ENCODE measurements at regions not wholly inside any gene's neighbourhood (a gene's known extent, or its start where the extent isn't known, plus 50 kb on each side); places are given as distances from the start of the nearest gene placed in this dataset.

DNA sequence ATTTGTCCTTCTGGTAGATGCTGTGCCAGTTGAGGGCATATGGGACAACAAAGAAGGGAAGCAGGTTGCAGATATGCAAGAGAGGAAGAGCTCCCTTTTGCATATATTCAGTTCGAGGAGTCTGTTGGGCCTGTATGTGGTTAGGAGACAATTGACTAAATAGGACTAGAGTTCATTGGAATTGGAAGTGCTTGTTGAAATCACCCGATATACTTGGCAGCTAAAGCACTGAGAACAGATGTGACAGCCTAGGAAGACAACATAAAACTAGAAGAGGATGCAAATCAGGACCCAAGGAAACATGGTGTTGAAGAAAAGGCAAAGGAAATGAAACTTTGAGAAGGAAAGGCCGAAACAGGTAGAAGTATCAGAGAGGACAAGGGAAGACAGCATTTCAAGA, 215.2 kb upstream of the P2RY1 start:
- Histone ChIP-seq H3K9me3 (no peaks in the 10 kb centered on the region), H3K4me3 (no peak overlapping the region), H3K36me3 (no peaks in the 10 kb centered on the region), H3K27ac (no peak overlapping the region), H3K27me3 (replicated peaks in 1 of 7) (no peaks in the 10 kb centered on the region), H3K4me1 (no peaks in the 10 kb centered on the region)
- no peak for TF ChIP-seq POLR2A (IDR thresholded peaks at IDR 0.05)
- TF ChIP-seq, protein P1, sequence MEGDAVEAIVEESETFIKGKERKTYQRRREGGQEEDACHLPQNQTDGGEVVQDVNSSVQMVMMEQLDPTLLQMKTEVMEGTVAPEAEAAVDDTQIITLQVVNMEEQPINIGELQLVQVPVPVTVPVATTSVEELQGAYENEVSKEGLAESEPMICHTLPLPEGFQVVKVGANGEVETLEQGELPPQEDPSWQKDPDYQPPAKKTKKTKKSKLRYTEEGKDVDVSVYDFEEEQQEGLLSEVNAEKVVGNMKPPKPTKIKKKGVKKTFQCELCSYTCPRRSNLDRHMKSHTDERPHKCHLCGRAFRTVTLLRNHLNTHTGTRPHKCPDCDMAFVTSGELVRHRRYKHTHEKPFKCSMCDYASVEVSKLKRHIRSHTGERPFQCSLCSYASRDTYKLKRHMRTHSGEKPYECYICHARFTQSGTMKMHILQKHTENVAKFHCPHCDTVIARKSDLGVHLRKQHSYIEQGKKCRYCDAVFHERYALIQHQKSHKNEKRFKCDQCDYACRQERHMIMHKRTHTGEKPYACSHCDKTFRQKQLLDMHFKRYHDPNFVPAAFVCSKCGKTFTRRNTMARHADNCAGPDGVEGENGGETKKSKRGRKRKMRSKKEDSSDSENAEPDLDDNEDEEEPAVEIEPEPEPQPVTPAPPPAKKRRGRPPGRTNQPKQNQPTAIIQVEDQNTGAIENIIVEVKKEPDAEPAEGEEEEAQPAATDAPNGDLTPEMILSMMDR (IDR thresholded peaks at IDR 0.05 in 8 of 11, conservative IDR thresholded peaks at IDR 0.05 in 3 of 11), result no peak
- TF ChIP-seq POLR2AphosphoS5 (IDR thresholded peaks at IDR 0.05), result no peak
- WGBS, 5 donors, result 75 to 92% (median 84%) methylated on average over 3 of the region's 3 CpGs
- intact Hi-C loops (cut with DNase I; ENCODE audit: low total_unique reads), result no loop called here
- no peak for DNase-seq

DNA sequence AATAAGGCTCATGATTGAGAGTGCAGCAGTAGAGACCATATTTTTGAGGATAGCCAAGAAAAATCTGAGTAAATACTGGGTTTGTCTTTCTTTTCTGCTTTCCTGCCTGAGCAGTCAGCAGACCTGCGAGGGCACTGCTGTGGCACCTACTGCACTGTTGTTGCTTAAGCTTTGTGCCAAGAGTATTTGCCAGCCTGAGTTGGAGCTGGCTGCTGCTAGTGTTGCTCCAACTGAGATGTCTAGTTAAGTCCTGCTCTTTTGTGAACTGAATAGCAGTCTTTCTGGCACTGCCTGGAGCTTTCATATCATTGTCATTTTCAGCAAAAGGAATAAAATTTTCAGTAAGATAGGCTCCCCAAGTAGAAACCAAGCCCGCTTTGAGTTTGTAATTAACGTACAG, 214.5 kb upstream of the P2RY1 start:
- no peaks in the 10 kb centered on the region for H3K27me3 ChIP-seq (replicated peaks in 1 of 7)
- H3K36me3 ChIP-seq, result no peaks in the 10 kb centered on the region
- H3K9me3 ChIP-seq, result no peaks in the 10 kb centered on the region
- intact Hi-C loops (cut with DNase I; ENCODE audit: low total_unique reads), result no loop called here
- no peaks in the 10 kb centered on the region for H3K4me1 ChIP-seq
- TF ChIP-seq, protein P1 (IDR thresholded peaks at IDR 0.05 in 8 of 11, conservative IDR thresholded peaks at IDR 0.05 in 3 of 11), result no peak
- TF ChIP-seq POLR2AphosphoS5 (IDR thresholded peaks at IDR 0.05) (no peak), POLR2A (IDR thresholded peaks at IDR 0.05) (no peak)
- no peak for DNase-seq
- no peak overlapping the region for H3K4me3 ChIP-seq
- H3K27ac ChIP-seq, result no peak overlapping the region
- 90 to 94% (median 92%) methylated on average over 3 of the region's 3 CpGs for WGBS, 5 donors

DNA sequence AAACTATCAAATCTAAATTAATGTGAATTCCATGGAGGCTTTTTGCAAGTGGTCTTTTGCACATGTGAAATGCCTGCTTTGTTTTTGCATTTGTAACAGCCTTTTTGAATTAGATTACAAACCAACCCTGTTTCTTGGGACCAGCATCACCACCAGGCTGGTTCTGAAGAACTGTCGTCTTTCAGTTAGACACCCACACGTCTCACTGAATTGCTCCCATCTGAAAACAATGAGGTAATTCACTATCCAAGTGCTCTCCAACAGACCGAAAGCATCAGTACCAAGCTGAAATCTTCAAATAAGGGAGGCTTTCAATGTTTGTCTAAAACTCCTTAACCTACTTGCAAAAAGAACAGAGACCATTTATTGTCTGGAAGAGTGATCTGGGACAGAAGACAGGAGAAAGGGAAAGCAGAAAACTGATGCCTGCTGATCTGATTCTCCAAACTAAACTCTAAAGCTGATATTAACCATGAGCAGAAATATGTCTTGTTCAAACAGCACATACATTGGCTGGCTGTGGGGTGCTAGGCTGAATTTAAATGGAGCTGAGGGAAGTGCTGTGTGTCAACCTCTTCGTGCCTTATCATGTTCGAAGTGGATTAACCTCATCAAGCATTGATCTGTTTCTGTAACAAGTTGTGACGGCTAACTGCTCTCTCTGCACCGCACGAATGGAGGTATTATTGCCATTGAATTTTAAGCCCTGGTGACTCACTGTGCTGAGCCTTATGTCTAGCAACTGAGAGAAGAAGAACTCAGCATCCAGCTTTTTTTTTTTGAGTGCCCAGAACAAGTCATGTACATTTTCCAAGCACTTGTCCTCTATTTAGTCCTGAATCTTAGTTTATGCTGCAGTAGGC, 213.7 kb upstream of the P2RY1 start:
- 76 to 90% (median 85%) methylated on average over 8 of the region's 8 CpGs for WGBS, 5 donors

More for the DNA sequence above, 213.7 kb upstream of the P2RY1 start:
- no peak overlapping the region for H3K27ac ChIP-seq
- no peak overlapping the region for H3K4me3 ChIP-seq
- H3K36me3 ChIP-seq, result no peaks in the 10 kb centered on the region
- no peak for DNase-seq
- H3K4me1 ChIP-seq, result no peaks in the 10 kb centered on the region
- TF ChIP-seq POLR2A (IDR thresholded peaks at IDR 0.05), result no peak
- no peak for TF ChIP-seq POLR2AphosphoS5 (IDR thresholded peaks at IDR 0.05)
- TF ChIP-seq, protein P1 (IDR thresholded peaks at IDR 0.05 in 8 of 11, conservative IDR thresholded peaks at IDR 0.05 in 3 of 11), result no peak
- no peaks in the 10 kb centered on the region for H3K9me3 ChIP-seq
- no peaks in the 10 kb centered on the region for H3K27me3 ChIP-seq (replicated peaks in 1 of 7)
- intact Hi-C loops (cut with DNase I; ENCODE audit: low total_unique reads), result no loop called here
